Mesothelial cell of epicardium (in vitro differentiated cells): ENCODE measurements at regions not wholly inside any gene's neighbourhood (a gene's known extent, or its start where the extent isn't known, plus 50 kb on each side); places are given as distances from the start of the nearest gene placed in this dataset.

Source experiments
- DNase-seq, 2 experiments: peaks; one replicate each; pipeline ENCODE4 v3.0.0; 2021; ENCODE audit warnings: low spot score in 2 of 2; ENCODE audit not compliant: unreplicated experiment in 2 of 2
- H3K27ac Mint-ChIP-seq: 2 replicates; pipeline ENCODE4 v1.8.0; 2021; ENCODE audit warnings: mixed read lengths
- H3K27me3 Mint-ChIP-seq: 2 replicates; pipeline ENCODE4 v1.8.0; 2021; ENCODE audit warnings: low read depth, mixed read lengths
- H3K36me3 Mint-ChIP-seq: 2 replicates; pipeline ENCODE4 v1.8.0; 2021; ENCODE audit warnings: mixed read lengths
- H3K4me1 Mint-ChIP-seq: 2 replicates; pipeline ENCODE4 v1.8.0; 2021; ENCODE audit warnings: mixed read lengths
- H3K4me3 Mint-ChIP-seq: 2 replicates; pipeline ENCODE4 v1.8.0; 2021; ENCODE audit warnings: mild to moderate bottlenecking, moderate library complexity, mixed read lengths
- H3K9me3 Mint-ChIP-seq: 2 replicates; pipeline ENCODE4 v1.8.0; 2021; ENCODE audit warnings: mixed read lengths
- CTCF ChIP-seq: fragments of 200-600 bp; sonication (generic); IDR thresholded peaks from one replicate; pipeline ENCODE4 v1.5.0; 2021; ENCODE audit warnings: antibody characterized with exemption; ENCODE audit not compliant: unreplicated experiment

- no peak for TF ChIP-seq CTCF
- Mint-ChIP-seq H3K36me3 (no peaks in the 10 kb centered on the region), H3K9me3 (no peaks in the 10 kb centered on the region), H3K4me3 (no peak overlapping the region), H3K27me3 (no peaks in the 10 kb centered on the region), H3K4me1 (peaks cover 7% of the 10 kb centered on the region), H3K27ac (no peak overlapping the region)
- DNase-seq = no peak
These were observed 163.6 kb upstream of the SLC39A10 start for GRCh38 chr2:195493416-195493815.

- no peak overlapping the region for H3K4me3 Mint-ChIP-seq
- no peaks in the 10 kb centered on the region for H3K27me3 Mint-ChIP-seq
- DNase-seq = no peak
- no peaks in the 10 kb centered on the region for H3K36me3 Mint-ChIP-seq
- no peak overlapping the region for H3K27ac Mint-ChIP-seq
- TF ChIP-seq CTCF = no peak
- no peaks in the 10 kb centered on the region for H3K9me3 Mint-ChIP-seq
- peaks cover 15% of the 10 kb centered on the region for H3K4me1 Mint-ChIP-seq
These were observed 166.7 kb upstream of the SLC39A10 start for GRCh38 chr2:195490319-195490718.

GRCh38 chr2:195489101-195489500 is 167.9 kb upstream of the SLC39A10 start:
- Mint-ChIP-seq H3K9me3 (no peaks in the 10 kb centered on the region), H3K27ac (no peak overlapping the region), H3K27me3 (no peaks in the 10 kb centered on the region), H3K36me3 (no peaks in the 10 kb centered on the region), H3K4me1 (peaks cover 15% of the 10 kb centered on the region), H3K4me3 (no peak overlapping the region)
- DNase-seq = no peak
- no peak for TF ChIP-seq CTCF

GRCh38 chr2:195488567-195488966 is 168.5 kb upstream of the SLC39A10 start:
- Mint-ChIP-seq H3K9me3 (no peaks in the 10 kb centered on the region), H3K27me3 (no peaks in the 10 kb centered on the region), H3K27ac (no peak overlapping the region), H3K36me3 (no peaks in the 10 kb centered on the region), H3K4me3 (no peak overlapping the region), H3K4me1 (peaks cover 15% of the 10 kb centered on the region)
- TF ChIP-seq CTCF = no peak
- no peak for DNase-seq

GRCh38 chr2:195486987-195487644 is 169.9 kb upstream of the SLC39A10 start:
- H3K36me3 Mint-ChIP-seq = no peaks in the 10 kb centered on the region
- no peak overlapping the region for H3K27ac Mint-ChIP-seq
- H3K4me1 Mint-ChIP-seq = peaks cover 15% of the 10 kb centered on the region
- TF ChIP-seq CTCF = no peak
- DNase-seq = no peak
- peaks cover 3% of the 10 kb centered on the region for H3K9me3 Mint-ChIP-seq
- H3K27me3 Mint-ChIP-seq = no peaks in the 10 kb centered on the region
- H3K4me3 Mint-ChIP-seq = no peak overlapping the region

GRCh38 chr2:195486520-195486919 is 170.5 kb upstream of the SLC39A10 start:
- no peak for TF ChIP-seq CTCF
- Mint-ChIP-seq H3K27ac (no peak overlapping the region), H3K4me1 (peaks cover 15% of the 10 kb centered on the region), H3K4me3 (no peak overlapping the region), H3K36me3 (no peaks in the 10 kb centered on the region), H3K27me3 (no peaks in the 10 kb centered on the region), H3K9me3 (peaks cover 3% of the 10 kb centered on the region)
- no peak for DNase-seq
